ENCODE measurements at regions not wholly inside any gene's neighbourhood (a gene's known extent, or its start where the extent isn't known, plus 50 kb on each side); places are given as distances from the start of the nearest gene placed in this dataset.
"Not testable (repeated sequence)": the region's sequence is repeated elsewhere in the genome, so short reads cannot be mapped to it uniquely, and the experiment has no call there.

DNA sequence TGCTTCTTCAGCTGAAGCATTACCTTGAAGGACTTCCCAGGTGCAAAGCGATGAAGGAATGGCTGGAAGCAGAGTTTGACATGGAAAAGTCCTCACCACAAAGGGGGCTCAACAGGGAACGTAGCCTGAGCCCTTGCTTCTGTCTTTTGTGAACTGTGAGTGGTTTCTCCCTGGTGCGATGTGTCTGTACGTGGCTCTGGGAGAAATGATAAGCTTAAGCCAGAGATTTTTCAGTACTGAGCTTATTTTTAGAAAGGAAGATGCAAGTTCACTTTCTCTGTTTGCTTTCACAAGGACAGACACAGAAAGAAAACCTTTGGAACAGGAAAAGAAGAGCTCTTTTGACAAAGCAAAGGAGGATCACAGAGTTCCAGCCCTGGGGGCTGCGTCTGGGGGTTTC, 79.4 kb downstream of the DACT2 start:
- TF ChIP-seq POLR2A (IDR thresholded peaks at IDR 0.05): no peak
- TF ChIP-seq, protein P1, sequence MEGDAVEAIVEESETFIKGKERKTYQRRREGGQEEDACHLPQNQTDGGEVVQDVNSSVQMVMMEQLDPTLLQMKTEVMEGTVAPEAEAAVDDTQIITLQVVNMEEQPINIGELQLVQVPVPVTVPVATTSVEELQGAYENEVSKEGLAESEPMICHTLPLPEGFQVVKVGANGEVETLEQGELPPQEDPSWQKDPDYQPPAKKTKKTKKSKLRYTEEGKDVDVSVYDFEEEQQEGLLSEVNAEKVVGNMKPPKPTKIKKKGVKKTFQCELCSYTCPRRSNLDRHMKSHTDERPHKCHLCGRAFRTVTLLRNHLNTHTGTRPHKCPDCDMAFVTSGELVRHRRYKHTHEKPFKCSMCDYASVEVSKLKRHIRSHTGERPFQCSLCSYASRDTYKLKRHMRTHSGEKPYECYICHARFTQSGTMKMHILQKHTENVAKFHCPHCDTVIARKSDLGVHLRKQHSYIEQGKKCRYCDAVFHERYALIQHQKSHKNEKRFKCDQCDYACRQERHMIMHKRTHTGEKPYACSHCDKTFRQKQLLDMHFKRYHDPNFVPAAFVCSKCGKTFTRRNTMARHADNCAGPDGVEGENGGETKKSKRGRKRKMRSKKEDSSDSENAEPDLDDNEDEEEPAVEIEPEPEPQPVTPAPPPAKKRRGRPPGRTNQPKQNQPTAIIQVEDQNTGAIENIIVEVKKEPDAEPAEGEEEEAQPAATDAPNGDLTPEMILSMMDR (IDR thresholded peaks at IDR 0.05): no peak
- 66 to 88% methylated on average over 4 to 5 of the region's 5 CpGs for whole genome bisulfite sequencing, 2 donors
- no peak overlapping the region for H3K4me3 ChIP-seq (ENCODE audit: low read depth, poor library complexity, severe bottlenecking)
- intact Hi-C loops (cut with DNase I; ENCODE audit: low total_unique reads): no loop called here
- no peak for DNase-seq (ENCODE audit: low spot score in 2 of 2)

GRCh38 chr6:168239044-168239773, 80.4 kb downstream of the DACT2 start:
- intact Hi-C loops (cut with DNase I; ENCODE audit: low total_unique reads): no loop called here
- no peak for DNase-seq (ENCODE audit: low spot score in 2 of 2)
- no peak overlapping the region for H3K4me3 ChIP-seq (ENCODE audit: low read depth, poor library complexity, severe bottlenecking)
- TF ChIP-seq POLR2A (IDR thresholded peaks at IDR 0.05): no peak
- TF ChIP-seq, protein P1 (IDR thresholded peaks at IDR 0.05): no peak
- 56 to 73% methylated on average over 20 to 21 of the region's 21 CpGs for WGBS, 2 donors

DNA sequence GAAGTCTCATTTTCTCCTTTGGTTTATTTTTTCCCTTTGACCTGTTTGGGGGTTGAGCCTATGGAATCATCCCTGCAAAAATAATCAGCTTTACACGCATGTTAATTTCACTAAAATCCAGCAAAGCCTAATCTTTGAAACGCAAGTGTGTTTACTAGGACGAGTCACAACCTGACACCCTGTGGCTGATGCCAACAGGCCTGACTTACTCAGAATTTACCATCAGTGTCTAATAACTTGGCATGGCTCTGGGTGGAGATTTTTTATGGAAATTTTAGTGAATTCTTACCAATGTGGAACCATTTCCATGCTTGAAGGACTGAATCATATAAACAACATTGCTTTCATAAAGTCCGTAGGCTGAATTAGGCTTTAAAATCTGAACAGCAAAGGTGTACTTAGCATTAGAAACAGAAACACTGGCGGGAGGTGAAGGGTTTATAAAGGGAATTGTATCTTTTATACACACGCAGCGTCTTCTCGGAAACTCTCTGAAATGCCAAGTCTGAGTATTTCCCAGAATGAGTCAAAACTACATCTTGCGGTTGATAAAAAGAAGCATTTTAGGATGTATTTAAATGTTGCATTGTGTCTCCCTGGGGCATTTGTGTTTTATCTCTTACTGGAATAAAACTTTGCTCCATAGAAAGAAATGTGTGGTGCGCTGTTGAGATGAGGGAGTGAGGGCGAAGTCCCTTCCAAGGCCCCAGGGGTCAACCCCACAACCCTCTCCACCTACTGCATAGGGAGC, 81.2 kb downstream of the DACT2 start:
- TF ChIP-seq, protein P1 (IDR thresholded peaks at IDR 0.05): no peak
- TF ChIP-seq POLR2A (IDR thresholded peaks at IDR 0.05): no peak
- DNase-seq (ENCODE audit: low spot score in 2 of 2): no peak
- H3K4me3 ChIP-seq (ENCODE audit: low read depth, poor library complexity, severe bottlenecking): no peak overlapping the region
- 49 to 52% methylated on average over 11 of the region's 11 CpGs for WGBS, 2 donors
- intact Hi-C loops (cut with DNase I; ENCODE audit: low total_unique reads): no loop called here

GRCh38 chr6:168233875-168234213, 85.7 kb downstream of the DACT2 start:
- H3K4me3 ChIP-seq (ENCODE audit: low read depth, poor library complexity, severe bottlenecking); intact Hi-C loops (cut with DNase I; ENCODE audit: low total_unique reads); DNase-seq (ENCODE audit: low spot score in 2 of 2): not testable (repeated sequence)
- 91% methylated on average over 7 of the region's 7 CpGs; no CpG with 5 or more reads in 1 of the 2 donors for WGBS, 2 donors

DNA sequence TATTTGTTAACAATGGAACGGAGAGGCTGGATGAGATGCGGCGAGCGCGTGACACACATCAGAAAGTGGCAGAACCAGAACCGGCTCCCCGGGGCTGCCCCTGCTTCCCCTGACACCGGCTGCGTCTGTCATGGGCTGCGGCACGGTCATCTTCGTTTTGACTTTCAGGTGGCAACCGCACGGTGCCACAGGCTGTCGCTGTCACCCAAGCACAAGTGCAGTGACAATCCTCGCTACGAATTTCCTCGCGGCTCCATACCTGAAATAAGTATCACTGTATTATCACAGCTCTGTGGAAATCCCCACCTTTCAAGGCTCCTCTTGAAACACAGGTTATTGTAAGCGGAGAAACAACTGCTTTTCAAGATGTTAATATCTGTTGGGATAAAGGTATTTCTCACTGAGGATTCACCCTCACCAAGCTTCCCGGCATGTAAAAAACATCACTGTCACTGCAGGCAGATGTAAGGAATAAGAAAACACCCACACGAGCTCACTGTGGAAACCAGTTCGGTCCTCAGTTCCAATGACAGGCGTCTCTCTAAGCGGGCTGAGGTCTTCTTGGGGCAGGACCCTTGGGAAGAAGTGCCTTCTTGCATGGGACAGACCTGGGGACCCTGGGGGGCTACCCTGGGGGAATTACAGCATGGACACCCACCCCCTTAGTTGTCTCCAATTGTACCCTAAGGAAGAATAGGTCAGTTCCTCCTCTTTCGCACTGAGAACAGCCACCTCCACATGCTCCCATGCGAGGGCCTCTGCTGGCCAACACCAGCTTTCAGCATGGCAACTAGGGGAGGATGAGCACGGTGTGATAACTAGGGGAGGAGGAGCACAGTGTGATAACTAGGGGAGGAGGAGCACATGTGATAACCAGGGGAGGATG, 86.3 kb downstream of the DACT2 start:
- TF ChIP-seq, protein P1 (IDR thresholded peaks at IDR 0.05): no peak
- H3K4me3 ChIP-seq (ENCODE audit: low read depth, poor library complexity, severe bottlenecking): no peak overlapping the region
- no peak for DNase-seq (ENCODE audit: low spot score in 2 of 2)
- intact Hi-C loops (cut with DNase I; ENCODE audit: low total_unique reads): no loop called here
- 73 to 78% methylated on average over 27 to 28 of the region's 28 CpGs for WGBS, 2 donors

- TF ChIP-seq POLR2A (IDR thresholded peaks at IDR 0.05): no peak
- TF ChIP-seq, protein P1 (IDR thresholded peaks at IDR 0.05): no peak
- no peak for DNase-seq (ENCODE audit: low spot score in 2 of 2)
- intact Hi-C loops (cut with DNase I; ENCODE audit: low total_unique reads): no loop called here
- H3K4me3 ChIP-seq (ENCODE audit: low read depth, poor library complexity, severe bottlenecking): no peak overlapping the region
- WGBS, 2 donors: 72 to 80% methylated on average over 11 of the region's 11 CpGs
Observed at GRCh38 chr6:168232528-168232927, 87.0 kb downstream of the DACT2 start.

All from lower leg skin (tissue), 4 donors.